ENCODE measurements at regions not wholly inside any gene's neighbourhood (a gene's known extent, or its start where the extent isn't known, plus 50 kb on each side); places are given as distances from the start of the nearest gene placed in this dataset.

DNA sequence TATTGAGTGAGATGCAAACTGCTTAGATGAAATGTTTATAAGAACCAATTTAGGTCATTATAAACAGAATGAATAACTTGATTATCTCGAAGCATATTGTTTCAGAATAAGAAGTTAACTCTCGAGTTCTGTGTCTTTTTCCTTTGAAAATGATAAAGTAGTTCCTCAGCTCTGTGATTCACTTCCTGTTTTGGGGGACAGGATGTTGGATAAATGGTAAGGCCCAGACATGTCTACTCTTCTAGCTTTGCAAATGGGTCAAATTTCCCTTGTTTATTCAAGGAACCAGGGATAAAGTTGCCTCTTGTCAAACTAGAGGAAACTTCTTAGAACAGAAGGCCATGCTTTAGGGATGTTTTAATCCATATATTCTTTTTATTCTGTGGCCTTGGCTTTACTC lies 246.9 kb downstream of the SOX4 start:
- Histone ChIP-seq H3K4me2 (ENCODE audit: low read depth, low read length) (no peak overlapping the region), H3K4me1 (ENCODE audit: low read length) (no peaks in the 10 kb centered on the region), H3K36me3 (replicated peaks; ENCODE audit: insufficient read depth, low read length) (no peaks in the 10 kb centered on the region), H3K9ac (ENCODE audit: low read length) (no peak overlapping the region), H3F3A (ENCODE audit: insufficient read depth, low read length) (no peaks in the 10 kb centered on the region), H2AFZ (ENCODE audit: low read length) (no peak overlapping the region), H3K9me2 (replicated peaks; ENCODE audit: insufficient read depth, low read length) (no peaks in the 10 kb centered on the region), H3K4me3 (ENCODE audit: low read length) (no peak overlapping the region), H3K79me2 (ENCODE audit: low read length) (no peaks in the 10 kb centered on the region), H3K27me3 (replicated peaks; ENCODE audit: insufficient read depth, low read length) (no peaks in the 10 kb centered on the region), H3K27ac (ENCODE audit: low read length) (no peak overlapping the region), H4K20me1 (ENCODE audit: insufficient read depth, low read length) (no peaks in the 10 kb centered on the region), H3K9me3 (replicated peaks; ENCODE audit: insufficient read depth, low read length) (no peaks in the 10 kb centered on the region)
- no peak for DNase-seq
- TF ChIP-seq EZH2phosphoT487 (IDR thresholded peaks at IDR 0.05; ENCODE audit: low read length) = no peak
- no peak for TF ChIP-seq EZH2 (optimal IDR thresholded peaks at IDR 0.05; ENCODE audit: low read depth, low read length)
- TF ChIP-seq, protein P1, sequence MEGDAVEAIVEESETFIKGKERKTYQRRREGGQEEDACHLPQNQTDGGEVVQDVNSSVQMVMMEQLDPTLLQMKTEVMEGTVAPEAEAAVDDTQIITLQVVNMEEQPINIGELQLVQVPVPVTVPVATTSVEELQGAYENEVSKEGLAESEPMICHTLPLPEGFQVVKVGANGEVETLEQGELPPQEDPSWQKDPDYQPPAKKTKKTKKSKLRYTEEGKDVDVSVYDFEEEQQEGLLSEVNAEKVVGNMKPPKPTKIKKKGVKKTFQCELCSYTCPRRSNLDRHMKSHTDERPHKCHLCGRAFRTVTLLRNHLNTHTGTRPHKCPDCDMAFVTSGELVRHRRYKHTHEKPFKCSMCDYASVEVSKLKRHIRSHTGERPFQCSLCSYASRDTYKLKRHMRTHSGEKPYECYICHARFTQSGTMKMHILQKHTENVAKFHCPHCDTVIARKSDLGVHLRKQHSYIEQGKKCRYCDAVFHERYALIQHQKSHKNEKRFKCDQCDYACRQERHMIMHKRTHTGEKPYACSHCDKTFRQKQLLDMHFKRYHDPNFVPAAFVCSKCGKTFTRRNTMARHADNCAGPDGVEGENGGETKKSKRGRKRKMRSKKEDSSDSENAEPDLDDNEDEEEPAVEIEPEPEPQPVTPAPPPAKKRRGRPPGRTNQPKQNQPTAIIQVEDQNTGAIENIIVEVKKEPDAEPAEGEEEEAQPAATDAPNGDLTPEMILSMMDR (IDR thresholded peaks at IDR 0.05; ENCODE audit: low read length) = no peak

DNA sequence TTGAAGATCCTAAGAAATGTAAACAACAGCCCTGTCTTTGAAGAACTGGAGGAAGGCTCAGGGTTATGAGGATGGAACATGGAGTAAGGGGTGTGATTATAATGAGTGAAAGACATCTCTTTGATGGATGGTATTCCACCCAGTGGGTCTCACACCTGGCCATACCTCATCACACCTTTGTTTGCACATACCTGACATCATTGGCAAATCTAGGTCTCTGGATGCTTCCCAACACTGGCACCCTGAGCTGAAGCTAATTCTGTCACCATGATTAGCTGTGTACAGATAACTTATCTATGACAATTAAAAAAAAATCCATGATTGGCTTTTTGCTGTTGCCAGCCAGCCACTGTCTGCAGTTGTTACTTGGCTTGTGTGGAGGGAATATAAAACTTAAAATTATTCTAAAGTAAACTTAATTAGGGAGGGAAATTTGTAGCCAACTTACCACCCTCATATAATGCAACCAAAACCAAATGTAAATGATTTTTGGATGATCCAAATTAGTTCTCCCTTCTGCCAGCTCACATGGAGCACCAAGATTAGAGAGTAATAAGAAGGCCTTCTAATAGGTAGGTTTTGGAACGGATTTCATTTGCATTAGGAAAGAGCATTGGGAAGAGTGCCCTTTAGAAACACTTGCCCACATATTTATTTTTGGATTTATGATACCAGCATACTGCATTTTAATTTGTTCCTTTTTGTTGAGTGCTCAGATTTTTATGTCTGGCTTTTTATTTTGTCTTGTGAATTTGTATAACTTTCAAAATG lies 249.5 kb downstream of the SOX4 start:
- no peak for DNase-seq
- no peaks in the 10 kb centered on the region for H3K27me3 ChIP-seq (replicated peaks; ENCODE audit: insufficient read depth, low read length)
- no peaks in the 10 kb centered on the region for H3F3A ChIP-seq (ENCODE audit: insufficient read depth, low read length)
- no peak overlapping the region for H2AFZ ChIP-seq (ENCODE audit: low read length)
- H3K79me2 ChIP-seq (ENCODE audit: low read length) = no peaks in the 10 kb centered on the region
- H3K9ac ChIP-seq (ENCODE audit: low read length) = no peak overlapping the region
- H3K36me3 ChIP-seq (replicated peaks; ENCODE audit: insufficient read depth, low read length) = no peaks in the 10 kb centered on the region
- TF ChIP-seq EZH2phosphoT487 (IDR thresholded peaks at IDR 0.05; ENCODE audit: low read length) (no peak), EZH2 (optimal IDR thresholded peaks at IDR 0.05; ENCODE audit: low read depth, low read length) (no peak)
- TF ChIP-seq, protein P1 (IDR thresholded peaks at IDR 0.05; ENCODE audit: low read length) = no peak
- no peaks in the 10 kb centered on the region for H4K20me1 ChIP-seq (ENCODE audit: insufficient read depth, low read length)
- no peaks in the 10 kb centered on the region for H3K4me1 ChIP-seq (ENCODE audit: low read length)
- H3K4me2 ChIP-seq (ENCODE audit: low read depth, low read length) = no peak overlapping the region
- no peaks in the 10 kb centered on the region for H3K9me2 ChIP-seq (replicated peaks; ENCODE audit: insufficient read depth, low read length)
- H3K9me3 ChIP-seq (replicated peaks; ENCODE audit: insufficient read depth, low read length) = no peaks in the 10 kb centered on the region
- H3K27ac ChIP-seq (ENCODE audit: low read length) = no peak overlapping the region
- no peak overlapping the region for H3K4me3 ChIP-seq (ENCODE audit: low read length)

DNA sequence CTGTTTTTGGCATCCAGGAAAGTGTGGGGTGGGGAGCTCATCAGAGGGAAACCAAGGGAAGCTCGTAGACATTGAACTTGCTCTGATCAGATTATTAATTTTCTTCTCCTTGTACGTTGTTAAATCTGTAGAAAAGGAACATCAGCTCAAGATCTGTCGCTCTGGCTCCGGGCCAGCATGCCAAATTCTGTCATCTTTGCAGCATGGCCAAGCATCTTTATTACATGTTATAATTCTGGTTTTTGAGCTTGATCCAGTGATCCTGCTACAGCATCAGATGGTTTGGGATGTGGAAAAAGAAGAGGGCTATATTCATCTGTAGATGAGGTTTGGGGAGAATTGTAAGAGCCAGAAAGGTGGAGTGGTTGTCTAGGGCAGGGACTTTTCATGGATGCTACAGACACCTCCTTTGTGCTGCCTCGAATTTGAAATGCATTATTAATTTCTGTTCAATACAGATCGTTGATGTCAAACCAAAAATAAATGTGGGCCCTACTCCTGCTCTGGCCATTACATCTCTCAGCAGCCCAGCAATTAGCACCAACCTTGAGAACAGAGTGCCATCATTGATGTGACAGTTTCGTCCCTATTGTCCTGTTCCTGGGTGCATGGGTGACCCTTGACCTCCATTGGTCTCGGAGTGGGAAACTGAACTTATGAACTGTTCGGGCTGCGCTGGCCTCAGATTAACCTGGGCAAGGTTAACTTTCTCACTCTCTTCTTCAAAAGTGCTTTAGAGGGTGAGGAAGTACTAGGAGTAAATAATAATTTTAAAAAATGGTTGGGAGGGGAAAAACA lies 250.8 kb downstream of the SOX4 start:
- Histone ChIP-seq H3K36me3 (replicated peaks; ENCODE audit: insufficient read depth, low read length) (no peaks in the 10 kb centered on the region), H3K4me3 (ENCODE audit: low read length) (no peak overlapping the region), H3K9me3 (replicated peaks; ENCODE audit: insufficient read depth, low read length) (no peaks in the 10 kb centered on the region), H3K4me1 (ENCODE audit: low read length) (no peaks in the 10 kb centered on the region), H3K9me2 (replicated peaks; ENCODE audit: insufficient read depth, low read length) (no peaks in the 10 kb centered on the region), H2AFZ (ENCODE audit: low read length) (no peak overlapping the region), H3K27ac (ENCODE audit: low read length) (no peak overlapping the region), H3F3A (ENCODE audit: insufficient read depth, low read length) (no peaks in the 10 kb centered on the region), H3K9ac (ENCODE audit: low read length) (no peak overlapping the region), H3K79me2 (ENCODE audit: low read length) (no peaks in the 10 kb centered on the region), H4K20me1 (ENCODE audit: insufficient read depth, low read length) (no peaks in the 10 kb centered on the region), H3K4me2 (ENCODE audit: low read depth, low read length) (no peak overlapping the region), H3K27me3 (replicated peaks; ENCODE audit: insufficient read depth, low read length) (no peaks in the 10 kb centered on the region)
- TF ChIP-seq, protein P1 (IDR thresholded peaks at IDR 0.05; ENCODE audit: low read length) = no peak
- TF ChIP-seq EZH2phosphoT487 (IDR thresholded peaks at IDR 0.05; ENCODE audit: low read length) (no peak), EZH2 (optimal IDR thresholded peaks at IDR 0.05; ENCODE audit: low read depth, low read length) (no peak)
- DNase-seq = no peak

Measured in MM.1S (cell line).